ENCODE measurements at regions not wholly inside any gene's neighbourhood (a gene's known extent, or its start where the extent isn't known, plus 50 kb on each side); places are given as distances from the start of the nearest gene placed in this dataset.
"Not testable (repeated sequence)": the region's sequence is repeated elsewhere in the genome, so short reads cannot be mapped to it uniquely, and the experiment has no call there.

DNA sequence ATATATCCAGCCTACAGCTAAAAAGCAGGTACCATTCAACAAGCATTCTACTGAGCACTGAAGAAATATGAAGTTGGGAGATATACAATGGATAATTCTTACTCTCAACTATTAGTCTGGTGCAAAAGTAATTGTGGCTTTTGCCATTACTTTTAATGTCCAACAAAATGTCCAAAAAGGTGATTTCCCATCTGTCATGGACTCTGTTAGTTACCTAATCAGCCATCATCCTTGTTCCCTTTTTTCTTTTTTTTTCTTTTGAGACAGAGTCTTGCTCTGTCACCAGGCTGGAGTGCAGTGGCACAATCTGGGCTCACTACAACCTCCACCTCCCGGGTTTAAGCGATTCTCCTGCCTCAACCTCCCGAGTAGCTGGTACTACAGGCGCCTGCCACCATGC, 76.6 kb upstream of the MON1B start:
- WGBS (ENCODE audit: insufficient coverage): 90% methylated on average over 4 of the region's 4 CpGs
- H3K36me3 ChIP-seq (ENCODE audit: control insufficient read depth in 4 of 4, insufficient read depth in 4 of 4, low read length in 3 of 4); H3K27ac ChIP-seq (ENCODE audit: insufficient read depth in 1 of 2, low read depth in 1 of 2, low read length in 2 of 2, poor library complexity in 1 of 2, severe bottlenecking in 2 of 2); CTCF ChIA-PET; POLR2A ChIA-PET; H3K9me3 ChIP-seq (ENCODE audit: control extremely low read depth in 1 of 5, control insufficient read depth in 4 of 5, insufficient read depth in 2 of 5, low read depth in 1 of 5, low read length in 4 of 5); H3K27me3 ChIP-seq (replicated peaks in 2 of 5; ENCODE audit: control insufficient read depth in 4 of 5, insufficient read depth in 5 of 5, low read length in 4 of 5); H3K4me3 ChIP-seq (ENCODE audit: control insufficient read depth in 1 of 7, extremely low read depth in 1 of 7, insufficient read depth in 4 of 7, low read depth in 2 of 7, low read length in 6 of 7); DNase-seq: not testable (repeated sequence)
- H3K4me1 ChIP-seq (ENCODE audit: control extremely low read depth in 1 of 4, control insufficient read depth in 4 of 4, insufficient read depth in 4 of 4, low read length in 3 of 4): peaks cover 0 to 13% (median 2%) of the 10 kb centered on the region in 4 experiments

- H3K27ac ChIP-seq (ENCODE audit: insufficient read depth in 1 of 2, low read depth in 1 of 2, low read length in 2 of 2, poor library complexity in 1 of 2, severe bottlenecking in 2 of 2): no peak overlapping the region
- H3K27me3 ChIP-seq (replicated peaks in 2 of 5; ENCODE audit: control insufficient read depth in 4 of 5, insufficient read depth in 5 of 5, low read length in 4 of 5): no peaks in the 10 kb centered on the region
- POLR2A ChIA-PET: no interaction called here
- CTCF ChIA-PET: no interaction called here
- no peaks in the 10 kb centered on the region for H3K9me3 ChIP-seq (ENCODE audit: control extremely low read depth in 1 of 5, control insufficient read depth in 4 of 5, insufficient read depth in 2 of 5, low read depth in 1 of 5, low read length in 4 of 5)
- H3K4me1 ChIP-seq (ENCODE audit: control extremely low read depth in 1 of 4, control insufficient read depth in 4 of 4, insufficient read depth in 4 of 4, low read length in 3 of 4): peaks cover 0 to 13% (median 0%) of the 10 kb centered on the region in 4 experiments
- no peak overlapping the region for H3K4me3 ChIP-seq (ENCODE audit: control insufficient read depth in 1 of 7, extremely low read depth in 1 of 7, insufficient read depth in 4 of 7, low read depth in 2 of 7, low read length in 6 of 7)
- no CpG with 5 or more reads among the region's 2 CpGs for WGBS (ENCODE audit: insufficient coverage)
- no peak for DNase-seq
- no peaks in the 10 kb centered on the region for H3K36me3 ChIP-seq (ENCODE audit: control insufficient read depth in 4 of 4, insufficient read depth in 4 of 4, low read length in 3 of 4)
Observed at GRCh38 chr16:77116856-77117255, 74.1 kb upstream of the MON1B start.

- DNase-seq: no peak
- no peak overlapping the region for H3K4me3 ChIP-seq (ENCODE audit: control insufficient read depth in 1 of 7, extremely low read depth in 1 of 7, insufficient read depth in 4 of 7, low read depth in 2 of 7, low read length in 6 of 7)
- H3K36me3 ChIP-seq (ENCODE audit: control insufficient read depth in 4 of 4, insufficient read depth in 4 of 4, low read length in 3 of 4): no peaks in the 10 kb centered on the region
- CTCF ChIA-PET: no interaction called here
- no peak overlapping the region for H3K27ac ChIP-seq (ENCODE audit: insufficient read depth in 1 of 2, low read depth in 1 of 2, low read length in 2 of 2, poor library complexity in 1 of 2, severe bottlenecking in 2 of 2)
- no peaks in the 10 kb centered on the region for H3K27me3 ChIP-seq (replicated peaks in 2 of 5; ENCODE audit: control insufficient read depth in 4 of 5, insufficient read depth in 5 of 5, low read length in 4 of 5)
- H3K4me1 ChIP-seq (ENCODE audit: control extremely low read depth in 1 of 4, control insufficient read depth in 4 of 4, insufficient read depth in 4 of 4, low read length in 3 of 4): peaks cover 0 to 11% (median 0%) of the 10 kb centered on the region in 4 experiments
- H3K9me3 ChIP-seq (ENCODE audit: control extremely low read depth in 1 of 5, control insufficient read depth in 4 of 5, insufficient read depth in 2 of 5, low read depth in 1 of 5, low read length in 4 of 5): no peaks in the 10 kb centered on the region
- 83% methylated on average over 1 of the region's 3 CpGs for WGBS (ENCODE audit: insufficient coverage)
- POLR2A ChIA-PET: no interaction called here
Observed at GRCh38 chr16:77117707-77118106, 73.3 kb upstream of the MON1B start.

GRCh38 chr16:77131398-77131797, 59.6 kb upstream of the MON1B start:
- CTCF ChIA-PET: no interaction called here
- no peak overlapping the region for H3K4me3 ChIP-seq (ENCODE audit: control insufficient read depth in 1 of 7, extremely low read depth in 1 of 7, insufficient read depth in 4 of 7, low read depth in 2 of 7, low read length in 6 of 7)

DNA sequence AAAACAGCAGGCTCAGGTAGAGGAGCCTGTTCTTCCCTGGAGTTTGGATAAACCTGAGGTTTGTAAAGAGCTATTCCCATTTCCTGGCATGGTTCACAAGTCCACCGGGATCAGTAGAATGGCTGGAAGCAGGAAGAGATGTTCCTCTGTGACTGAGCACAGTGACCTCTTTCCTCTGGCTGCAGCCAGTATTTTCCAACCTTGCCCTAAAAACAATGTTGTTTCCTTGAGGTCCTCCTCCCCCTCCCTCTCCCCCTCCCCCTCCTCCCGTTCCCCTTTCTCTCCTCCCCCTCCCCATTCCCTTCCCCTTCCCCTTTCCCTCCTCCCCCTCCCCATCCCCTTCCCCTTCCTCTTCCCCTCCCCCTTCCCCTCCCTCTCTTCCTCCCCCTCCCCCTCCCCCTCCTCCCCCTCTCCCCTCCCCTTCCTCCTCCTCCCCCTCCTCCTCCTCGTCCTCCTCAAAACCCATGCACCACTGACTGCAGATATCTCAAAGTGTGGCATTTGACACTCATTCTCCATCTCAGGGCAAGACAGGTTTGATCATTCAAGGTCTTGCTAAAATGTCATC, 58.9 kb upstream of the MON1B start:
- Histone ChIP-seq H3K36me3 (ENCODE audit: control insufficient read depth in 4 of 4, insufficient read depth in 4 of 4, low read length in 3 of 4) (no peaks in the 10 kb centered on the region), H3K27ac (ENCODE audit: insufficient read depth in 1 of 2, low read depth in 1 of 2, low read length in 2 of 2, poor library complexity in 1 of 2, severe bottlenecking in 2 of 2) (no peak overlapping the region), H3K4me1 (ENCODE audit: control extremely low read depth in 1 of 4, control insufficient read depth in 4 of 4, insufficient read depth in 4 of 4, low read length in 3 of 4) (no peaks in the 10 kb centered on the region), H3K4me3 (ENCODE audit: control insufficient read depth in 1 of 7, extremely low read depth in 1 of 7, insufficient read depth in 4 of 7, low read depth in 2 of 7, low read length in 6 of 7) (no peak overlapping the region), H3K27me3 (replicated peaks in 2 of 5; ENCODE audit: control insufficient read depth in 4 of 5, insufficient read depth in 5 of 5, low read length in 4 of 5) (peaks cover 0 to 2% (median 0%) of the 10 kb centered on the region in 5 experiments), H3K9me3 (ENCODE audit: control extremely low read depth in 1 of 5, control insufficient read depth in 4 of 5, insufficient read depth in 2 of 5, low read depth in 1 of 5, low read length in 4 of 5) (no peaks in the 10 kb centered on the region)
- ChIA-PET CTCF (no interaction called here), POLR2A (interaction anchor here (0.6 kb wide), 1 partner anchor 12 kb away, joined by 4 read pairs; no protein-coding TSS in a partner anchor)
- no peak for DNase-seq
- 81% methylated on average over 2 of the region's 3 CpGs for WGBS (ENCODE audit: insufficient coverage)

More at GRCh38 chr16:77131398-77131797, 59.6 kb upstream of the MON1B start:
- Histone ChIP-seq H3K27me3 (replicated peaks in 2 of 5; ENCODE audit: control insufficient read depth in 4 of 5, insufficient read depth in 5 of 5, low read length in 4 of 5) (peaks cover 0 to 2% (median 0%) of the 10 kb centered on the region in 5 experiments), H3K36me3 (ENCODE audit: control insufficient read depth in 4 of 4, insufficient read depth in 4 of 4, low read length in 3 of 4) (no peaks in the 10 kb centered on the region), H3K9me3 (ENCODE audit: control extremely low read depth in 1 of 5, control insufficient read depth in 4 of 5, insufficient read depth in 2 of 5, low read depth in 1 of 5, low read length in 4 of 5) (no peaks in the 10 kb centered on the region), H3K4me1 (ENCODE audit: control extremely low read depth in 1 of 4, control insufficient read depth in 4 of 4, insufficient read depth in 4 of 4, low read length in 3 of 4) (no peaks in the 10 kb centered on the region), H3K27ac (ENCODE audit: insufficient read depth in 1 of 2, low read depth in 1 of 2, low read length in 2 of 2, poor library complexity in 1 of 2, severe bottlenecking in 2 of 2) (no peak overlapping the region)
- 100% methylated on average over 1 of the region's 2 CpGs for WGBS (ENCODE audit: insufficient coverage)
- POLR2A ChIA-PET: no interaction called here
- DNase-seq: no peak

DNA sequence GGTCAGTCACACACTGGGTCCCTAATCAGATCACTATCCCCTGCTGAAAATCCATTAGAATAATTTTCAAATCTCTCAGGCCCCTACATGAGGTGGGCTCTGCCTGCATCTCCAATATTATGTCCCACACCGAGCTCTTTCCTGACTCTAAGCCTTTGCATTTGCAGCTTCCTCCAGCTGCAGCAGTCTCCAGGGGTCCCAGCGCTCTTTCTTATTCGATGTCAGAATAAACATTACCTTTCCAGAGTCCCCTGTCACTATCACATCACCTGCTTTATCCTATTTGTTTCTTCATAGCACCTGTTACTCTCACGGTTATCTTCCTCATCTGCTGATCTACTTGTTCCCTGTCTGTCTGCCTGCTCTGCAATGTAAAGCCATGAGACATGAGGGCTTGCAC, 57.3 kb upstream of the MON1B start:
- WGBS (ENCODE audit: insufficient coverage): 67% methylated on average over 4 of the region's 4 CpGs
- CTCF ChIA-PET: no interaction called here
- Histone ChIP-seq H3K27ac (ENCODE audit: insufficient read depth in 1 of 2, low read depth in 1 of 2, low read length in 2 of 2, poor library complexity in 1 of 2, severe bottlenecking in 2 of 2) (no peak overlapping the region), H3K27me3 (replicated peaks in 2 of 5; ENCODE audit: control insufficient read depth in 4 of 5, insufficient read depth in 5 of 5, low read length in 4 of 5) (no peaks in the 10 kb centered on the region), H3K9me3 (ENCODE audit: control extremely low read depth in 1 of 5, control insufficient read depth in 4 of 5, insufficient read depth in 2 of 5, low read depth in 1 of 5, low read length in 4 of 5) (no peaks in the 10 kb centered on the region), H3K4me1 (ENCODE audit: control extremely low read depth in 1 of 4, control insufficient read depth in 4 of 4, insufficient read depth in 4 of 4, low read length in 3 of 4) (no peaks in the 10 kb centered on the region), H3K4me3 (ENCODE audit: control insufficient read depth in 1 of 7, extremely low read depth in 1 of 7, insufficient read depth in 4 of 7, low read depth in 2 of 7, low read length in 6 of 7) (no peak overlapping the region), H3K36me3 (ENCODE audit: control insufficient read depth in 4 of 4, insufficient read depth in 4 of 4, low read length in 3 of 4) (no peaks in the 10 kb centered on the region)
- no peak for DNase-seq
- POLR2A ChIA-PET: no interaction called here

GRCh38 chr16:77137045-77137444, 53.9 kb upstream of the MON1B start:
- H3K27ac ChIP-seq (ENCODE audit: insufficient read depth in 1 of 2, low read depth in 1 of 2, low read length in 2 of 2, poor library complexity in 1 of 2, severe bottlenecking in 2 of 2): no peak overlapping the region
- no CpG with 5 or more reads among the region's 3 CpGs for whole genome bisulfite sequencing (ENCODE audit: insufficient coverage)
- H3K27me3 ChIP-seq (replicated peaks in 2 of 5; ENCODE audit: control insufficient read depth in 4 of 5, insufficient read depth in 5 of 5, low read length in 4 of 5): no peaks in the 10 kb centered on the region
- no peak overlapping the region for H3K4me3 ChIP-seq (ENCODE audit: control insufficient read depth in 1 of 7, extremely low read depth in 1 of 7, insufficient read depth in 4 of 7, low read depth in 2 of 7, low read length in 6 of 7)
- ChIA-PET CTCF (no interaction called here), POLR2A (no interaction called here)
- no peak for DNase-seq
- no peaks in the 10 kb centered on the region for H3K9me3 ChIP-seq (ENCODE audit: control extremely low read depth in 1 of 5, control insufficient read depth in 4 of 5, insufficient read depth in 2 of 5, low read depth in 1 of 5, low read length in 4 of 5)
- H3K4me1 ChIP-seq (ENCODE audit: control extremely low read depth in 1 of 4, control insufficient read depth in 4 of 4, insufficient read depth in 4 of 4, low read length in 3 of 4): no peaks in the 10 kb centered on the region
- no peaks in the 10 kb centered on the region for H3K36me3 ChIP-seq (ENCODE audit: control insufficient read depth in 4 of 4, insufficient read depth in 4 of 4, low read length in 3 of 4)
